Natural killer cell (primary cell): ENCODE measurements at regions not wholly inside any gene's neighbourhood (a gene's known extent, or its start where the extent isn't known, plus 50 kb on each side); places are given as distances from the start of the nearest gene placed in this dataset.

Experiments used
- ATAC-seq, 3 donors: fragments of 150-1000 bp in 2 of 3; fragments of 200-7000 bp in 1 of 3; cut with Tn5 transposase; 1 replicate in 1 of 3; 2 replicates in 2 of 3; pipeline ENCODE4 v1.10.0; 2021; ENCODE audit warnings: mild to moderate bottlenecking in 2 of 3, moderate library complexity in 2 of 3
- DNase-seq, 2 donors: peaks; one replicate each; pipeline versions ENCODE4 v3.0.0 to v3.0.0-alpha.2; 2013 to 2021; ENCODE audit warnings: mixed read lengths in 1 of 2
- H3K27ac ChIP-seq: one replicate; pipeline ENCODE4 v1.5.1; 2013; ENCODE audit warnings: mild to moderate bottlenecking, low read length
- H3K27me3 ChIP-seq: one replicate; pipeline ENCODE4 v1.6.1; 2013; ENCODE audit warnings: low read length; ENCODE audit not compliant: control insufficient read depth, insufficient read depth
- H3K36me3 ChIP-seq: one replicate; pipeline ENCODE4 v1.6.1; 2013; ENCODE audit warnings: low read length; ENCODE audit not compliant: control insufficient read depth, insufficient read depth
- H3K4me1 ChIP-seq: one replicate; pipeline ENCODE4 v1.6.1; 2013; ENCODE audit warnings: low read length; ENCODE audit not compliant: control insufficient read depth, insufficient read depth
- H3K4me3 ChIP-seq: one replicate; pipeline ENCODE4 v1.5.1; 2013; ENCODE audit warnings: low read length
- H3K9me3 ChIP-seq: one replicate; pipeline ENCODE4 v1.6.1; 2013; ENCODE audit warnings: low read length; ENCODE audit not compliant: control insufficient read depth, insufficient read depth
- H3K27ac Mint-ChIP-seq, 2 donors: one replicate each; pipeline ENCODE4 v1.8.0; 2022; ENCODE audit warnings: mild to moderate bottlenecking in 2 of 2, mixed read lengths in 2 of 2, moderate library complexity in 1 of 2
- H3K27me3 Mint-ChIP-seq, 2 donors: one replicate each; pipeline ENCODE4 v1.8.0; 2022; ENCODE audit warnings: low read depth in 2 of 2, mixed read lengths in 2 of 2
- H3K36me3 Mint-ChIP-seq: one replicate; pipeline ENCODE4 v1.8.0; 2022; ENCODE audit warnings: mixed read lengths
- H3K4me1 Mint-ChIP-seq, 2 donors: one replicate each; pipeline ENCODE4 v1.8.0; 2022; ENCODE audit warnings: mixed read lengths in 2 of 2
- H3K4me3 Mint-ChIP-seq: one replicate; pipeline ENCODE4 v1.8.0; 2022; ENCODE audit warnings: mild to moderate bottlenecking, moderate library complexity, mixed read lengths
- H3K9me3 Mint-ChIP-seq, 2 donors: one replicate each; pipeline ENCODE4 v1.8.0; 2022; ENCODE audit warnings: mixed read lengths in 2 of 2
- WGBS: methylation state at CpG from one replicate; pipeline ENCODE4 v1.1.7; 2013; ENCODE audit warnings: missing lambda C conversion rate; ENCODE audit not compliant: insufficient coverage; 5-methylcytosine and 5-hydroxymethylcytosine counted together
- intact Hi-C: fragments of 100-400 bp; cut with micrococcal nuclease; formaldehyde crosslinking; loops from one replicate; pipeline ENCODE4 v1.14.2; 2022
- TF ChIP-seq, protein P1 (sequence below): fragments of 200-600 bp; IDR thresholded peaks from one replicate; pipeline ENCODE4 v1.8.0; 2022; ENCODE audit warnings: antibody characterized with exemption

DNA sequence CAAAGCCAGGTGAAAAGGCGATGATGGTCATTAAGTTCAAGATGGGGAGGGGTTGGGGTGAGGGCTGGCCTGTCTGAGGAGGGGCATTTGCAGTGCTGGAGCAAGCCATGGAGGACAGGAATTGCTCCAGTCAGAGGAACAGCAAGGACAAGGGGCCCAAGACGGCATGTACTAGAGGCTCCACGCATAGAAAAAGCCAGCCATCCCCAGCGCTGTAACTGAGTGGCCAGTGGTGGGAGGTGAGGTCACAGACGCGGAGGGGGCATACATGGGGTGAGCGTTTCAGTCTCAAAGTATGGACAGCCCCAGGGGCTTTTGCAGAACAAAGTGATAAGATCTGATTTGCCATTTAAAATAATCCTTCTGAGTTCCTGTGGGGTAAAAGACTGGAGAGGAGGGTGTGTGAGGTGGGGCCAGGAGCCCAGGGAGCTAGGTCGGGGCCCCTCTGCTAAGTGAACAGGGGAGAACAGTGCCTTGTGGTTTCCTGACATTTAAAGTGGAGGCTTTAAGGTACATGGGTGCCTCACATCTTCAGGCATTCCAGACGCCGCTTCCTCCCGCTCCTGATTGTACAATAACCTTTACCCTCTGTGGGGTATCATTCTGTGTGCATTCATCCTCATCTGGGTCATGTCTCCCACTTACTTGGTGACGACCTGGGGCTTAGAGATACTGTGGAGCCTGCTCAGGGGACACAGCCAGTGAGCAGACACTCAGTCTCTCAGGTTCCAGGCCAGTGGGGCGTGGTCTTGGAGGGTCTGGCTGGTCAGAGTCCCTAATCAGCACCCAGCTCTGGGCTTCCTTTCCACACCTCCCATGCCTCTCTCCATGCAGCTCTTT, 105.6 kb upstream of the GPR26 start:
- no peak for ATAC-seq
- Histone ChIP-seq H3K36me3 (no peaks in the 10 kb centered on the region), H3K4me1 (peaks cover 4% of the 10 kb centered on the region), H3K27ac (no peak overlapping the region), H3K27me3 (no peaks in the 10 kb centered on the region), H3K4me3 (no peak overlapping the region), H3K9me3 (no peaks in the 10 kb centered on the region)
- TF ChIP-seq, protein P1, sequence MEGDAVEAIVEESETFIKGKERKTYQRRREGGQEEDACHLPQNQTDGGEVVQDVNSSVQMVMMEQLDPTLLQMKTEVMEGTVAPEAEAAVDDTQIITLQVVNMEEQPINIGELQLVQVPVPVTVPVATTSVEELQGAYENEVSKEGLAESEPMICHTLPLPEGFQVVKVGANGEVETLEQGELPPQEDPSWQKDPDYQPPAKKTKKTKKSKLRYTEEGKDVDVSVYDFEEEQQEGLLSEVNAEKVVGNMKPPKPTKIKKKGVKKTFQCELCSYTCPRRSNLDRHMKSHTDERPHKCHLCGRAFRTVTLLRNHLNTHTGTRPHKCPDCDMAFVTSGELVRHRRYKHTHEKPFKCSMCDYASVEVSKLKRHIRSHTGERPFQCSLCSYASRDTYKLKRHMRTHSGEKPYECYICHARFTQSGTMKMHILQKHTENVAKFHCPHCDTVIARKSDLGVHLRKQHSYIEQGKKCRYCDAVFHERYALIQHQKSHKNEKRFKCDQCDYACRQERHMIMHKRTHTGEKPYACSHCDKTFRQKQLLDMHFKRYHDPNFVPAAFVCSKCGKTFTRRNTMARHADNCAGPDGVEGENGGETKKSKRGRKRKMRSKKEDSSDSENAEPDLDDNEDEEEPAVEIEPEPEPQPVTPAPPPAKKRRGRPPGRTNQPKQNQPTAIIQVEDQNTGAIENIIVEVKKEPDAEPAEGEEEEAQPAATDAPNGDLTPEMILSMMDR = no peak
- Mint-ChIP-seq H3K27me3 (peaks cover 7 to 21% of the 10 kb centered on the region in 2 donors), H3K27ac (no peak overlapping the region), H3K4me3 (no peak overlapping the region), H3K9me3 (no peaks in the 10 kb centered on the region), H3K36me3 (no peaks in the 10 kb centered on the region), H3K4me1 (peaks cover 5% of the 10 kb centered on the region in 2 donors)
- 67% methylated on average over 13 of the region's 13 CpGs for whole genome bisulfite sequencing
- DNase-seq = no peak
- intact Hi-C loops = no loop called here

DNA sequence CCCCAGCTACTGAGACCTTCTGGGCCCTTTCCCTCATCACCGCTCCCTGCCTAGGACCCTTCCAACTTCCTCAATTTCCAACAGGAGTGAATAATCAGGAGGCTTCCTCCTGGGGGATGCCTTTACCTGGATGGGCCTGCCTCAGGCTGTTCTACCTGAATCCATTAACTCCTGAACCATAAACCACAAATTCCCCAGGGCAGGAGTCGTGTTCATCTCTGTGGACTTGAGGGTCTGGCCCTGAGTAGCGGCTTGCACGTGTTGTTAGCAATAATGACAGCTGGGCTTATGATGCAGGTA, 105.1 kb upstream of the GPR26 start:
- 58% methylated on average over 4 of the region's 4 CpGs for WGBS
- H3K27me3 ChIP-seq = no peaks in the 10 kb centered on the region
- no peak overlapping the region for H3K4me3 ChIP-seq
- intact Hi-C loops = no loop called here
- H3K4me3 Mint-ChIP-seq = no peak overlapping the region
- no peaks in the 10 kb centered on the region for H3K36me3 ChIP-seq
- no peak overlapping the region for H3K27ac ChIP-seq
- no peaks in the 10 kb centered on the region for H3K9me3 ChIP-seq
- ATAC-seq (no peak), DNase-seq (no peak)
- H3K4me1 ChIP-seq = peaks cover 4% of the 10 kb centered on the region
- H3K4me1 Mint-ChIP-seq = peaks cover 5% of the 10 kb centered on the region in 2 donors
- H3K36me3 Mint-ChIP-seq = no peaks in the 10 kb centered on the region
- no peaks in the 10 kb centered on the region for H3K9me3 Mint-ChIP-seq
- no peak overlapping the region for H3K27ac Mint-ChIP-seq
- TF ChIP-seq, protein P1 = no peak
- H3K27me3 Mint-ChIP-seq = peaks cover 7 to 19% of the 10 kb centered on the region in 2 donors

DNA sequence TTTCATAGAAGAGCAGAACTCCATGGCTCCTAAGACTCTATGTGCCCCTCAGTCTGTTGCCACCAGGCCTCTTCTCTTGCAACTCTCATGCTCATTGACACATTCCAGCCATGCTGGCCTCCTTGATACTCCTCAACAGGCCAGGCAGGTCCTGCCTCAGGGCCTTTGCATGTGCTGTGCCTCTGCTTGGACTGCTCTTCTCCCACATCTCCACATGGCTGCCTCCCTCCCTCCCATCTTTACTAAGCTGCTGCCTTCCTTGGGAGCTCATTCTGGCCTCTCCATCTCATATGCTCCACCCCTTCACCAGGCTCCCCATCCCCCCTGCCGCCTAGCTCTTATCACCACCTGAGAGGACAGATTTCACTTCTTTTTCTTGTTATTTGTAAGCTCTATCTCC, 103.8 kb upstream of the GPR26 start:
- H3K4me1 ChIP-seq = peaks cover 4% of the 10 kb centered on the region
- WGBS = 78% methylated on average over 1 of the region's 1 CpG
- H3K36me3 ChIP-seq = no peaks in the 10 kb centered on the region
- no peaks in the 10 kb centered on the region for H3K9me3 ChIP-seq
- H3K27me3 ChIP-seq = no peaks in the 10 kb centered on the region
- H3K27ac ChIP-seq = no peak overlapping the region
- TF ChIP-seq, protein P1 = no peak
- Mint-ChIP-seq H3K36me3 (no peaks in the 10 kb centered on the region), H3K4me3 (no peak overlapping the region), H3K27ac (no peak overlapping the region), H3K9me3 (no peaks in the 10 kb centered on the region), H3K27me3 (peaks cover 7 to 19% of the 10 kb centered on the region in 2 donors), H3K4me1 (peaks cover 5% of the 10 kb centered on the region in 2 donors)
- no peak overlapping the region for H3K4me3 ChIP-seq
- intact Hi-C loops = no loop called here
- DNase-seq = no peak
- no peak for ATAC-seq
